HEK293 (cell line): ENCODE measurements at regions not wholly inside any gene's neighbourhood (a gene's known extent, or its start where the extent isn't known, plus 50 kb on each side); places are given as distances from the start of the nearest gene placed in this dataset.

Source experiments
- CTCF ChIP-seq: fragments of 450-650 bp; formaldehyde crosslinking; IDR thresholded peaks from 2 replicates; pipeline ENCODE4 v1.5.1; 2016; ENCODE audit warnings: missing biosample characterization, missing genetic modification characterization
- ZNF274 ChIP-seq, 2 experiments: fragments of 200-500 bp in 1 of 2; fragments of 450-650 bp in 1 of 2; sonication (Bioruptor generic) in 1 of 2; formaldehyde crosslinking in 1 of 2; IDR thresholded peaks; 2 replicates each; pipeline versions ENCODE4 v1.5.1 to v1.6.1; 2014 to 2016; ENCODE audit warnings: borderline replicate concordance in 1 of 2, inconsistent platforms in 1 of 2, low read length in 1 of 2, missing biosample characterization in 1 of 2, missing genetic modification characterization in 1 of 2

- no peak for TF ChIP-seq CTCF (tag by site-specific recombination)
- no peak for TF ChIP-seq ZNF274 (IDR thresholded peaks at IDR 0.05; ENCODE audit: low read length)
- no peak for TF ChIP-seq ZNF274 (tag by site-specific recombination; IDR thresholded peaks at IDR 0.05; ENCODE audit: borderline replicate concordance)
These were observed 120.6 kb downstream of the GATA6 start for GRCh38 chr18:22290004-22290403.
